ENCODE measurements at regions not wholly inside any gene's neighbourhood (a gene's known extent, or its start where the extent isn't known, plus 50 kb on each side); places are given as distances from the start of the nearest gene placed in this dataset.

GRCh38 chr10:22792161-22792560, 77.8 kb upstream of the PIP4K2A start:
- TF ChIP-seq ZKSCAN1 (IDR thresholded peaks at IDR 0.05; ENCODE audit: low read depth, low read length) (no peak), ZSCAN32 (CRISPR knock-in tag; IDR thresholded peaks at IDR 0.05) (no peak), XRCC5 (IDR thresholded peaks at IDR 0.05; ENCODE audit: low read depth, low read length) (no peak), CREM (IDR thresholded peaks at IDR 0.05; ENCODE audit: low read depth) (no peak), USF1 (CRISPR knock-in tag; IDR thresholded peaks at IDR 0.05) (no peak), EZH2 (IDR thresholded peaks at IDR 0.05; ENCODE audit: borderline replicate concordance, low read depth, low read length) (no peak), NCOA2 (IDR thresholded peaks at IDR 0.05; ENCODE audit: partially characterized antibody in 2 of 2) (no peak), CHD7 (IDR thresholded peaks at IDR 0.05; ENCODE audit: low read depth, low read length) (no peak), POLR2AphosphoS5 (IDR thresholded peaks at IDR 0.05; ENCODE audit: control insufficient read depth, insufficient read depth, low read depth, low read length) (no peak), MTA3 (IDR thresholded peaks at IDR 0.05; ENCODE audit: borderline replicate concordance) (no peak)
